Choroid plexus epithelial cell (primary cell): ENCODE measurements at regions not wholly inside any gene's neighbourhood (a gene's known extent, or its start where the extent isn't known, plus 50 kb on each side); places are given as distances from the start of the nearest gene placed in this dataset.

Experiments
- DNase-seq: peaks from one replicate; pipeline ENCODE4 v3.0.0-alpha.2; 2010; ENCODE audit warnings: low read depth
- H3K4me3 ChIP-seq: 2 replicates; pipeline ENCODE4 v1.5.1; 2011; ENCODE audit warnings: low read depth, mild to moderate bottlenecking, control low read depth, low read length, moderate library complexity
- CTCF ChIP-seq: conservative IDR thresholded peaks from 2 replicates; pipeline ENCODE4 v1.5.1; 2011; ENCODE audit warnings: low read depth, mild to moderate bottlenecking, control low read depth, inconsistent platforms, low read length, moderate library complexity

- no peak overlapping the region for H3K4me3 ChIP-seq
- DNase-seq, result peak; percentile 64
- TF ChIP-seq CTCF, result no peak
Observed at GRCh38 chr2:20543469-20544152, 96.7 kb downstream of the RHOB start.

GRCh38 chr2:20544153-20544747 is 97.4 kb downstream of the RHOB start:
- TF ChIP-seq CTCF, result no peak
- no peak overlapping the region for H3K4me3 ChIP-seq
- DNase-seq, result no peak

- H3K4me3 ChIP-seq, result no peak overlapping the region
- no peak for TF ChIP-seq CTCF
- no peak for DNase-seq
Observed at GRCh38 chr2:20549144-20549543, 101.8 kb downstream of the HS1BP3 start.

- no peak overlapping the region for H3K4me3 ChIP-seq
- no peak for TF ChIP-seq CTCF
- no peak for DNase-seq
Observed at GRCh38 chr2:20549691-20550348, 101.1 kb downstream of the HS1BP3 start.

- no peak overlapping the region for H3K4me3 ChIP-seq
- DNase-seq, result no peak
Observed at GRCh38 chr2:20551260-20551944, 99.5 kb downstream of the HS1BP3 start.

GRCh38 chr2:20551945-20552328 is 99.0 kb downstream of the HS1BP3 start:
- no peak overlapping the region for H3K4me3 ChIP-seq
- TF ChIP-seq CTCF, result no peak
- no peak for DNase-seq

More at GRCh38 chr2:20551260-20551944, 99.5 kb downstream of the HS1BP3 start:
- no peak for TF ChIP-seq CTCF
